Activated T-cell treated with anti-CD3 and anti-CD28 coated beads, Interleukin-2, amount 50 U/mL, for 72 hours (primary cell): ENCODE measurements at regions not wholly inside any gene's neighbourhood (a gene's known extent, or its start where the extent isn't known, plus 50 kb on each side); places are given as distances from the start of the nearest gene placed in this dataset.

ENCODE experiments used
- ATAC-seq, 2 donors: fragments of 150-1000 bp; cut with Tn5 transposase; replicated peaks in 1 of 2; 2 replicates each; pipeline ENCODE4 v1.10.0; 2021; ENCODE audit warnings: moderate library complexity in 2 of 2, mild to moderate bottlenecking in 1 of 2
- DNase-seq, 2 donors: peaks; one replicate each; pipeline ENCODE4 v3.0.0; 2021 to 2022; ENCODE audit warnings: mixed read lengths in 1 of 2
- H3K27ac Mint-ChIP-seq: one replicate; pipeline ENCODE4 v1.8.0; 2022; ENCODE audit warnings: mild to moderate bottlenecking, moderate library complexity, mixed read lengths
- H3K27me3 Mint-ChIP-seq: one replicate; pipeline ENCODE4 v1.8.0; 2022; ENCODE audit warnings: low read depth, mixed read lengths
- H3K36me3 Mint-ChIP-seq, 2 donors: one replicate each; pipeline ENCODE4 v1.8.0; 2022; ENCODE audit warnings: mixed read lengths in 2 of 2, mild to moderate bottlenecking in 1 of 2; ENCODE audit not compliant: insufficient read depth in 2 of 2
- H3K4me1 Mint-ChIP-seq: one replicate; pipeline ENCODE4 v1.8.0; 2022; ENCODE audit warnings: low read depth, mixed read lengths
- H3K4me3 Mint-ChIP-seq, 2 donors: one replicate each; pipeline ENCODE4 v1.8.0; 2022; ENCODE audit warnings: mild to moderate bottlenecking in 2 of 2, mixed read lengths in 2 of 2, moderate library complexity in 2 of 2
- H3K9me3 Mint-ChIP-seq, 2 donors: one replicate each; pipeline ENCODE4 v1.8.0; 2022; ENCODE audit warnings: mixed read lengths in 2 of 2

DNA sequence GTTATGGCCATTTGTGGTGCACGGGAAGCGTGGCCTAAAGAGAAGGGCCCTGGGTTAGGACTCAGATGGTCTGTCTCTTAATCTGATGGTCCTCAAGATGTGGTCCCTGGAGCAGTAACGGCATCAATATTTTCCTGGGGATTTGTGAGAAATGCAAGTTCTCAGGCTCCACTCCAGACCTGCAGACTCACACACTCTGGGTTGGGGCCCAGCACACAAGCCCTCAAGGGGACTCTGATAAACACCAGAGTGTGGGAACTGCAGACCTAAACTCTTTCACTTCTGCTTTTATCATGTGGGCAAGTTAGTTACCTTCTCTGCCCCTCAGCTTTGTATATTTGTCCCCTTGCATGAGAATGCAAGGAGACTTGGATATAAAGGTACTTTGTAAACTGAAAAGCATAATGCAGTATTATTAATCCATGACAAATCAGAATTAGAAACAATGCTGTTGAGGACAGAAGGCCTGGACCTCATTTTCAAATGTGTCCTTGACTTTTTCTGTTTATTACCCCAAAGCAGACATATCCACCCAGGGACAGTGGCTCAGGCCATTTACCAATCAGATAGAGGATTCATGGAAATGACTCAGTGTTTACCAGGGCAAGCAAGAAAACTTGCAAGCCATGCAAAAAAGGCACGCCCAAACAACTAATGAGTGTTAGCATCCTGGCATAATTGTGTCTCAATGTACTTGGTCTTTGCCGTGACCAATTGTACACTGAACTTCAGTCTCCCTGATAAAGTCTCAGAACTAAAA is 157.0 kb downstream of the ASCL1 start:
- ATAC-seq (no peak), DNase-seq (no peak)
- Mint-ChIP-seq H3K27me3 (no peaks in the 10 kb centered on the region), H3K4me3 (no peak overlapping the region), H3K36me3 (no peaks in the 10 kb centered on the region), H3K9me3 (no peaks in the 10 kb centered on the region), H3K27ac (no peak overlapping the region), H3K4me1 (no peaks in the 10 kb centered on the region)

DNA sequence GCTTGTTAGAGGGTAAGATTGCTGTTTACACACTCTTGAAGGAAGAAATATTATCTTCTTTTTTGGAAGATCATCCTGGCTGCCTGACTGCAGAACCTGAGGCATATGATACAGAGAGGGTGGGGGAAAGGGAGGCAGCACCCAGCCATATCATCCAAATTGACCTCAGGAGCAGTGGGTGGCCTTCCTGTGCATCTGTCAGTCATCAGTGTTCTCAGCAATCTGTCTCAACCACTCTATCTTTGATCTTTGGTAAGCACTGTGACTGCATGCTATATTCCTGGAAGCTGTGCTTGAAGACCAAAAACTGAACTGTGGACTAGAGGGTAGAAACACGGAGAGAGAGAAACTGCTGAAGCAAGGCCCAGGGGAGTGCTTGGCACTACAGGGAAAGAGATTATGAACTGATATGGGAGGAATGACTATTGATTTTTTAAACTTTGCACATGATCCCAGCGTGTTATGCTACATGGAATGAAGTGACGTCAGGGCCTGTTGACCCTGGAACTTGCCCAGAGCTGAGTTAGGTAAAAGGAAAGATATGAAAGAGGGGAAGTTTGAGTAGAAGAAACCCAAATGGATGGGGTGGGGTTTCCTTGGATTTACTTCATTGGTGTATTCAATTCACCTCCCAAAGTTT is 171.5 kb downstream of the ASCL1 start:
- no peak for DNase-seq
- Mint-ChIP-seq H3K9me3 (peaks cover 2 to 8% of the 10 kb centered on the region in 2 donors), H3K27ac (no peak overlapping the region), H3K4me3 (no peak overlapping the region), H3K27me3 (no peaks in the 10 kb centered on the region), H3K4me1 (no peaks in the 10 kb centered on the region), H3K36me3 (peaks cover 2 to 3% of the 10 kb centered on the region in 2 donors)
- ATAC-seq = no peak

DNA sequence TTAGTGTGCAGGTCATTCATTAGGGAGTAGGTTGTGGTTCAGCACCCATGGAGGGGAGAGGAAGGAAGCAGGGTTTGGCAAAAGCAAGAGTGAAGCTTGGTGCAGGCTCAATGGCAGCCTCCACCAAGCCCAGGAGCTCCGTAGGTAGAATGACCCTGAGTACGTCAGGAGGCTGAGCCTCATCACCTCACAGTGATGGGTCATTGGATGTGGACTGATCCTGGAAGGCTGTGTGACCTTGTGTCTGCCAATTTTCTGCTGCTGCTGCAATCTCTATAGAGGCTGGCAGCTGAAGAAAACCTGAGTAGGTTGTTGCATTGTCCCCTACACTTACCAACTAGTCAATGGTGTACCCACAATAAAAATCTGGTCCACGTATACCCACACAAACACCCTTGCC is 173.1 kb downstream of the ASCL1 start:
- no peak for ATAC-seq
- no peak overlapping the region for H3K27ac Mint-ChIP-seq
- no peak overlapping the region for H3K4me3 Mint-ChIP-seq
- H3K4me1 Mint-ChIP-seq = no peaks in the 10 kb centered on the region
- DNase-seq = no peak
- peaks cover 3 to 5% of the 10 kb centered on the region in 2 donors for H3K36me3 Mint-ChIP-seq
- peaks cover 3 to 12% of the 10 kb centered on the region in 2 donors for H3K9me3 Mint-ChIP-seq
- no peaks in the 10 kb centered on the region for H3K27me3 Mint-ChIP-seq

DNA sequence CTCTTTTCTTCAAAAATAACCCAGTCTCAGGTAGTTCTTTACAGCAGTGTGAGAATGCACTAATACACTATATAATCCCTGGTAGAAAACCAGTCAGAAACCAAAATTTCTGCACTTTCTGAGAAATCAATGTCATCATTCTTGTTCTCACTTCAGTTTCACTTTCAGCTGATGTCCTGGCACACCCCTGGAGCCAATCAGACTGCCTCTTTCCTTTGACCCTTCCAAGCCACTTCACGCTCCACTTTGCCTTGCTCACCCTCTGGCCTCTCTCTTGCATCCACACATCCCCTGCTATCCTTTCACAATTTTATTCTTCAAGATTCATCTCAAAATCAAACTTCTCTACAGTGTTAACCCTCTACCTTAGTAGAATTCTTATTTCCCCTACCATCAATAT is 181.1 kb downstream of the ASCL1 start:
- Mint-ChIP-seq H3K27me3 (no peaks in the 10 kb centered on the region), H3K4me1 (no peaks in the 10 kb centered on the region), H3K36me3 (peaks cover 2 to 5% of the 10 kb centered on the region in 2 donors), H3K4me3 (no peak overlapping the region), H3K27ac (no peak overlapping the region), H3K9me3 (peaks cover 3 to 11% of the 10 kb centered on the region in 2 donors)
- DNase-seq (no peak), ATAC-seq (no peak)

DNA sequence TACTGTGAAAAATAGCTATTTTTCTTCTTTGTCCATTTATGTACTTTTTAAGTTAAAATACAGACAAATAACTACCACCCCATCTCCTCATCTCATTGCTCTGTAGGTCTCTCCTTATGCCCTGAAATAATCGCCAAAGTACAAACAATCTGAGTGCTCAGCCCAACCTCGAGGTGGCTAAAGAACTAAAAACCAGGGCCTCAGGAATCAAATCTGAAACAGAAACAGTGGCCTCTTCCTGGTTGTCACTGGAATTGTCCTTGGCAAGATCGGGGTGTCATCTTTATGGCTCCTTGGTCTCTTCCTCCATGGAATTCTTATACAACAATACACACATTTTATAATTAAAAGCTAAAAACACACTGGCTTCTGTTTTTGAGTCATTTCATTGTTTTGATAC is 182.4 kb downstream of the ASCL1 start:
- Mint-ChIP-seq H3K27me3 (no peaks in the 10 kb centered on the region), H3K4me3 (no peak overlapping the region), H3K27ac (no peak overlapping the region), H3K36me3 (no peaks in the 10 kb centered on the region), H3K4me1 (no peaks in the 10 kb centered on the region), H3K9me3 (peaks cover under 1 to 9% of the 10 kb centered on the region in 2 donors)
- no peak for ATAC-seq
- no peak for DNase-seq

DNA sequence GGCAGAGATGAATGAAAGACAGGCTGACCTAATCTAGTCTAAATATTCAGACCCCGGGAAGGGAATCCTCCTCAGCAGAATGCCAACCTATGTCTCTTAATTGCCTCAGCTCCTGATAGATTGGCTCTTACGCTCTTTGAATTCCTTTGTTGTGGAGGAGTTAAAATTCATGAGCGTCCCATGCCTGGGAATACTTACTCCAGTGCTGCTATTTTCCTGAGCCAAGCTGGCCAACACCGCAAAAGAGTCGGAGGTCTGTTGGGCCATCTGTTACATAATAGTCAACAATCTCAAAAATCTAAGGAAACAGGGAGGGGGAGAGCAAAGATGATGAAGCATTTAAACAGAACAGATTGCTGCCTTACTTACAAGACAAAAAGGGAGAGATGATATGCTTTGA is 182.8 kb downstream of the ASCL1 start:
- H3K27ac Mint-ChIP-seq = no peak overlapping the region
- no peaks in the 10 kb centered on the region for H3K27me3 Mint-ChIP-seq
- DNase-seq = no peak
- H3K4me3 Mint-ChIP-seq = no peak overlapping the region
- ATAC-seq = no peak
- no peaks in the 10 kb centered on the region for H3K36me3 Mint-ChIP-seq
- H3K4me1 Mint-ChIP-seq = no peaks in the 10 kb centered on the region
- H3K9me3 Mint-ChIP-seq = peaks cover 0 to 7% of the 10 kb centered on the region in 2 donors

DNA sequence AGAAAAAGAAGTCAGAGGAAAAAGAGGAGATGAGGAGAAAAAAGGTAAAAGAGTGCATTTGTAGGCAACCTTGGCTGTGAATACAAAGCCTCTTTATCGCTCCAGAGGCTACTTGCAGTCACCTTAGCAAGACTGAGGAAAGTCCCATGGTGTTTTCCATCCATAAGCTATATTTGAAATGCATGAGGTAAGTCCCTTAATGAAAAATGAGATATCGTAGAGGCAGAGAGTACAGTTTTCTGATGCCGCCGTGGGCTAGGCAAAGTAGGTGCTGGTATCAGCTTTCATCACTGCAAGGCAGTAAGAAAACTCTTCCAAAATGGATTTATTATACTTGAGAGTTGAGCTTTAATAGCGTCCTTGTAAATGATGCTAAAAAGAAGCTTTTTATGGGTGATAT is 186.8 kb downstream of the ASCL1 start:
- Mint-ChIP-seq H3K27me3 (no peaks in the 10 kb centered on the region), H3K9me3 (no peaks in the 10 kb centered on the region), H3K4me1 (no peaks in the 10 kb centered on the region), H3K27ac (no peak overlapping the region), H3K4me3 (no peak overlapping the region), H3K36me3 (no peaks in the 10 kb centered on the region)
- DNase-seq (no peak), ATAC-seq (no peak)

DNA sequence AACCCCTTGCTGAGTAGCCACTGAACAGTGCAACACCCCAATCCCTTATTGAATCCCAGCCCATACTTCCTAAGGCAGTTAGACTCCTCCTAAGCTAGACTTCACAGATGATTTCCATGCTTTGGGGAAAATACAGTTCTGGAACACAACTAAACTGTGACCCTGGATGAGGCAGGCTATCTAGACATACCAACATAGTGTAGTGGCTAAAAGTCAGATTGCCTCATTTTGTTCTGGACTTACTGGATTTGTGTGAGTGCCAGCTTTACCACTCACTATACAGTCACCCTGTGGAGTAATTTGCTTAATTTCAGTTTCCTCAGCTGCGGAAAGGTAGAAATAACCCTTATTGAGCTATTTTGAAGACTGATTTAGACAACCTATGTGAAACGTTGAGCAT is 203.1 kb downstream of the ASCL1 start:
- DNase-seq (no peak), ATAC-seq (no peak)
- H3K27me3 Mint-ChIP-seq = no peaks in the 10 kb centered on the region
- H3K4me3 Mint-ChIP-seq = no peak overlapping the region
- no peaks in the 10 kb centered on the region for H3K4me1 Mint-ChIP-seq
- H3K27ac Mint-ChIP-seq = no peak overlapping the region
- H3K36me3 Mint-ChIP-seq = no peaks in the 10 kb centered on the region
- H3K9me3 Mint-ChIP-seq = peaks cover 0 to 2% of the 10 kb centered on the region in 2 donors

DNA sequence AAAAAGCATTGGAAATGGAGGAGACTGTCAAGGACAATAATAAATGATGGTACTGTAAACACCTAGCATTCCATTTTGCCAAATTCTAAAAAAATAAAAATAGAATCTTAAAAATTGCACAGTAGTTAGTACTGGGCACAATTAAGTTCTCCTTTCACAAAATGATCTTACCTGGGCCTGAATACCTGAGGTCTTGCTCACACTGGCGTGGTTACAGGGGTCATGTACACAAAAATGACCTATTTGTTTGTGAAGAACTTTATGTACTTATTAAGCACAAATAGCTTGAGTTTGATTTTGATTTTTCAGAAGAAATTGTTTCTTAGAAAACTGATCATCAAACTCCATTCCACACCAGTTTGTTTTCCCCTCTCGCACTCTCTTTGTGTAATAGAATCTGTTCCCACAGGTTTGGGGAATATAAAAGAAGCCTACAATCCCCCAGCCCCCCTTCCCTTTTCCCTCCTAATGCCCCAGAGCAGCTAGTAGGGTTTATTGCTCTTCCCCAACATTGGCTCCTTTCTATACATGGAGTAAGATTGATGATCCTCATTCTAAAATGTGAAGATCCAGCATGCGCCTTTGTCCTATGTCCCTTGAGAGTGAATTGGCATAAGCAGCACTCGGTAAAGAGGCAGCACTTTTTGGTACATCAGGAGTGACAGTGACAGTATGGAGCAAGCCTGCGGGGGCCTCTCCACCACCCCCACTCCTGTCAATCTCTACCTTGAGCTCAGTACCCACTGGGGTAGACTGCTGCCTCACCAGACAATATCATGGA is 204.3 kb downstream of the ASCL1 start:
- Mint-ChIP-seq H3K27me3 (no peaks in the 10 kb centered on the region), H3K4me1 (no peaks in the 10 kb centered on the region), H3K4me3 (no peak overlapping the region), H3K9me3 (peaks cover 0 to 2% of the 10 kb centered on the region in 2 donors), H3K27ac (no peak overlapping the region), H3K36me3 (no peaks in the 10 kb centered on the region)
- ATAC-seq (no peak), DNase-seq (no peak)

DNA sequence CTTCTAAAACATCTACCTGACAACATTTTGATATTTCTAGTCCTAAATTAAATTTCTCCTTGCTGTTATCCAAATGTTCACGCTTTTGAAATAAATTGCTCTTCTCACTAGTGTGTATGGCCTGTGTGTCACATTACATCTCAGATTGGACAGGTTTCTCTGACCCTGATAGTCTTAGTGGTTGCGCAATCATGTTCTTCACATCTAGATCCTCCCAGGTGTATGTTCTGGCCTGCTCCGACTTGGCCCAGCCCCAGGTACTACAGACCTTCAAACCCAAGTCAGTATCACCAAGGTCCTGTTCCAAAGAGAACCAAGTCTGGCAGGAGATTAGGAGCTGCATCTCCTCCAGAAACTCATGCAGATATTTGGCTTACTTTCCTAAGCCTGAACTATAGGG is 209.5 kb downstream of the ASCL1 start:
- no peaks in the 10 kb centered on the region for H3K27me3 Mint-ChIP-seq
- H3K36me3 Mint-ChIP-seq = no peaks in the 10 kb centered on the region
- H3K4me1 Mint-ChIP-seq = no peaks in the 10 kb centered on the region
- H3K27ac Mint-ChIP-seq = no peak overlapping the region
- peaks cover 0 to 2% of the 10 kb centered on the region in 2 donors for H3K9me3 Mint-ChIP-seq
- DNase-seq (no peak), ATAC-seq (no peak)
- no peak overlapping the region for H3K4me3 Mint-ChIP-seq

DNA sequence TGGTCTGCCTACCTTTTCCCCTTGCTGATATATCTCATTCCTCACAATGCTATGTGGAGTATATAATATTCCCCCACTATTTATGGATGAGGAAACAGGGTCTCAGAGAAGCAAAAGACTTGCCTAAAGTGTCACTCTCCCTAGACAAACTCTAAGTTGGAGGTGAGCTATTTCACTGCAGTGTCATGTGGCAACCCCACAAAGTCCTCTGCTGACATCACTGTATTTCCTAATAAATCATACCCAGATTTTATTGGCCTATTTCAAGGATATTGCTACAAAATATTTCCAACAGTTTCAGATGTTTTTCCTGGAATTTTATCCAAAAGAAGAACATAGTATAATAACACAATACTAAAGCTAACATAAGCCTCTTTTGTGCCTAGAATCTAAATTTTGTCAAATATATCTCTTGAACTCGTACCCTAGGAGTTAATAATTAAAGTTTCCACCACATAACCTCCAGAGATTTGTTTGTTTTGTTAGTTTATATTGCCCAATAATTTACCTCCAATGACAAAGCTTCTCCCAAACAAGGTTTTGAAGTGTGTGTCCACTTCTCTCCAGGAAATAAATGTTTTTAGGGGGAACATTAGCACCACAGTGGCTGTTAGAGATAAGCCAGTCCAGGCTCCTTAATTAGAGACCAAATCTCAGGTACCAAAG is 215.1 kb downstream of the ASCL1 start:
- Mint-ChIP-seq H3K4me1 (no peaks in the 10 kb centered on the region), H3K36me3 (no peaks in the 10 kb centered on the region), H3K27ac (no peak overlapping the region), H3K9me3 (peaks cover 2 to 3% of the 10 kb centered on the region in 2 donors), H3K27me3 (no peaks in the 10 kb centered on the region), H3K4me3 (no peak overlapping the region)
- DNase-seq (no peak), ATAC-seq (no peak)

DNA sequence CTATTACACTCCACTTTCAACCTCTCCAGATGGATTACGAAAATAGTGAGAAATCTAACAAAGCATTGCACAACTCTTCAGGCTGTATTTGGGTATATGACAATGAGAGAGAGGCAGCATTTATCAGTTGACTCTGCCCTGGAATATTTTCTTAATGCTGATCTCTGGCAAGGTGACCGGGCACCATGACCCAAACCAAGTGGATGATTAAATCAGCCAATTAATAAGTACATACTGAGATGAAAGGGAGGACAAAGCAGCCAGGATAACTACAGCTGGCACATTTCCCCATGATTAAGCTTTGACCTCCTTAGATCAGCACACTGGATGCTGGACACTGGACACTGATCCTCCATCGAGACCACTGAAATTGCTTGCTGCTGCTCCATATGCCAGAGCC is 218.2 kb downstream of the ASCL1 start:
- Mint-ChIP-seq H3K36me3 (no peaks in the 10 kb centered on the region), H3K4me1 (no peaks in the 10 kb centered on the region), H3K27me3 (no peaks in the 10 kb centered on the region), H3K9me3 (peaks cover 6% of the 10 kb centered on the region in 2 donors), H3K4me3 (no peak overlapping the region), H3K27ac (no peak overlapping the region)
- ATAC-seq (no peak), DNase-seq (no peak)
